GM23248 (cell line): ENCODE measurements at regions not wholly inside any gene's neighbourhood (a gene's known extent, or its start where the extent isn't known, plus 50 kb on each side); places are given as distances from the start of the nearest gene placed in this dataset.

Experiments
- DNase-seq: peaks from one replicate; pipeline ENCODE4 v3.0.0-alpha.2; 2015
- H2AFZ ChIP-seq: fragments of 200-600 bp; sonication (generic); 2 replicates; pipeline ENCODE4 v1.6.1; 2016; ENCODE audit warnings: antibody characterized with exemption
- H3F3A ChIP-seq: fragments of 200-600 bp; sonication (generic); 2 replicates; pipeline ENCODE4 v1.6.1; 2016; ENCODE audit warnings: mild to moderate bottlenecking, antibody characterized with exemption, mixed run types; ENCODE audit not compliant: insufficient read depth
- H3K27ac ChIP-seq: fragments of 200-600 bp; sonication (generic); 2 replicates; pipeline ENCODE4 v1.5.1; 2016; ENCODE audit warnings: mild to moderate bottlenecking
- H3K27me3 ChIP-seq: fragments of 200-600 bp; sonication (generic); replicated peaks from 2 replicates; pipeline ENCODE4 v1.6.1; 2016; ENCODE audit warnings: mild to moderate bottlenecking; ENCODE audit not compliant: insufficient read depth
- H3K36me3 ChIP-seq: fragments of 200-600 bp; sonication (generic); 2 replicates; pipeline ENCODE4 v1.6.1; 2016; ENCODE audit warnings: low read depth, mild to moderate bottlenecking
- H3K4me1 ChIP-seq: fragments of 200-600 bp; sonication (generic); 2 replicates; pipeline ENCODE4 v1.6.1; 2016; ENCODE audit warnings: mild to moderate bottlenecking; ENCODE audit not compliant: insufficient read depth
- H3K4me2 ChIP-seq: fragments of 200-600 bp; sonication (generic); one replicate; pipeline ENCODE4 v1.6.1; 2016; ENCODE audit warnings: mild to moderate bottlenecking; ENCODE audit not compliant: unreplicated experiment
- H3K4me3 ChIP-seq: fragments of 200-600 bp; sonication (generic); 2 replicates; pipeline ENCODE4 v1.5.1; 2016; ENCODE audit warnings: mild to moderate bottlenecking
- H3K79me2 ChIP-seq: fragments of 200-600 bp; sonication (generic); 2 replicates; pipeline ENCODE4 v1.6.1; 2016; ENCODE audit warnings: mild to moderate bottlenecking; ENCODE audit not compliant: insufficient read depth
- H3K9ac ChIP-seq: fragments of 200-600 bp; sonication (generic); 2 replicates; pipeline ENCODE4 v1.6.1; 2016; ENCODE audit warnings: mild to moderate bottlenecking
- H3K9me2 ChIP-seq: fragments of 200-600 bp; sonication (generic); 2 replicates; pipeline ENCODE4 v1.6.1; 2016; ENCODE audit warnings: mixed run types, mild to moderate bottlenecking, moderate library complexity; ENCODE audit not compliant: insufficient read depth
- H3K9me3 ChIP-seq: fragments of 200-600 bp; sonication (generic); one replicate; pipeline ENCODE4 v1.6.1; 2017; ENCODE audit warnings: low read depth
- H4K20me1 ChIP-seq: fragments of 200-600 bp; sonication (generic); 2 replicates; pipeline ENCODE4 v1.6.0; 2016; ENCODE audit not compliant: insufficient read depth
- EZH2 ChIP-seq: fragments of 200-600 bp; sonication (generic); IDR thresholded peaks from 2 replicates; pipeline ENCODE4 v1.6.1; 2018; ENCODE audit warnings: antibody characterized with exemption, mild to moderate bottlenecking; ENCODE audit not compliant: insufficient read depth, poor library complexity, severe bottlenecking
- EZH2phosphoT487 ChIP-seq: fragments of 200-600 bp; sonication (generic); IDR thresholded peaks from 2 replicates; pipeline ENCODE4 v1.6.1; 2018; ENCODE audit warnings: antibody characterized with exemption, moderate library complexity, mild to moderate bottlenecking, low read depth; ENCODE audit not compliant: insufficient read depth
- WGBS, 2 experiments: methylation state at CpG; one replicate each; pipeline ENCODE4 v1.1.6; 2015 to 2017; ENCODE audit warnings: low lambda C conversion rate in 2 of 2, low coverage in 1 of 2; ENCODE audit errors: missing lambda C conversion rate in 2 of 2; 5-methylcytosine and 5-hydroxymethylcytosine counted together
- in situ Hi-C: fragments of 300-500 bp; cut with MboI; formaldehyde crosslinking; loops from 2 replicates; pipeline ENCODE4 v1.15.0; 2020

DNA sequence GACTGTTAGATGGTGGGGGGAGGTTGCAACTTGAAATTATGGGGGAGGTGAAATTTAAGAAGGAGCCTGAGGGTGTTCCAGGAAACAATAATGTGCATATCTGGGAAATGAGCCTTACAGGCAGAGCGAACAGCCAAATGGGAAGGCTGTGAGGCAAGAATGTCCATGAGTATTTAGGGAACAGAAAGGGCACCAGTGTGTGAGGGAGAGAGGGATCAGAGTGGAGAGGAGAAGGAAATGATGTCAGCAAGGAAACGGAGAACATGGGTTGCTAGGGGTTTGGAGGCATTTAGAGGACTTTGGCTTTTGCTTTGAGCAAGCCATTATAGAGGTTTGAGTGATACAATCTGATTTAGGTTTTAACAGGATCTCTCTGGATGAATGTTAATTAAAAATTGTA lies 285.4 kb downstream of the TLE4 start:
- H3K9me3 ChIP-seq, result no peaks in the 10 kb centered on the region
- no peaks in the 10 kb centered on the region for H3K9me2 ChIP-seq
- H3K27ac ChIP-seq, result no peak overlapping the region
- H3K79me2 ChIP-seq, result no peaks in the 10 kb centered on the region
- no peaks in the 10 kb centered on the region for H3F3A ChIP-seq
- no peaks in the 10 kb centered on the region for H3K4me1 ChIP-seq
- 44 to 48% methylated on average over 2 of the region's 2 CpGs for WGBS, 2 experiments
- H2AFZ ChIP-seq, result no peak overlapping the region
- H3K4me3 ChIP-seq, result no peak overlapping the region
- H3K27me3 ChIP-seq, result no peaks in the 10 kb centered on the region
- DNase-seq, result no peak
- no peak overlapping the region for H3K9ac ChIP-seq
- no peak overlapping the region for H3K4me2 ChIP-seq
- in situ Hi-C loops, result no loop called here
- TF ChIP-seq EZH2phosphoT487 (no peak), EZH2 (no peak)
- H3K36me3 ChIP-seq, result no peaks in the 10 kb centered on the region
- H4K20me1 ChIP-seq, result no peaks in the 10 kb centered on the region

DNA sequence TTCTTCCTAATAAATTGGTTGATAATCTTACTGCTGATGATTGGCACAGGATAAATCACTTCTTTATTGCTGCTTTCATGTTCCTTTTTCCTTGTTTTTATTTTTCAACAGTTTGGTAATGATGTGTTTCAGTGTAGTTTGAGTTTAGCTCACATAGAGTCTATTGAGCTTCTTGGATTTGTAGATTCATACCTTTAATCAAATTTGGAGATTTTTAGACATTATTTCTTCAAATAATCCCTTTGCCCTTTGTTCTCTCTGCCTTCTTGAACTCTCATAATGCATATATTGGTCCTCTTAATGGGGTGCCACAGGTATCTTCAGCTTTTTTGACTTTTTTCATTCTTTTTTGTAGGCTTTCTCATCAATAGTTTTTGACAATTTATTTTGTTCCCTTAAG lies 275.3 kb downstream of the TLE4 start:
- H3K4me2 ChIP-seq, result no peak overlapping the region

DNA sequence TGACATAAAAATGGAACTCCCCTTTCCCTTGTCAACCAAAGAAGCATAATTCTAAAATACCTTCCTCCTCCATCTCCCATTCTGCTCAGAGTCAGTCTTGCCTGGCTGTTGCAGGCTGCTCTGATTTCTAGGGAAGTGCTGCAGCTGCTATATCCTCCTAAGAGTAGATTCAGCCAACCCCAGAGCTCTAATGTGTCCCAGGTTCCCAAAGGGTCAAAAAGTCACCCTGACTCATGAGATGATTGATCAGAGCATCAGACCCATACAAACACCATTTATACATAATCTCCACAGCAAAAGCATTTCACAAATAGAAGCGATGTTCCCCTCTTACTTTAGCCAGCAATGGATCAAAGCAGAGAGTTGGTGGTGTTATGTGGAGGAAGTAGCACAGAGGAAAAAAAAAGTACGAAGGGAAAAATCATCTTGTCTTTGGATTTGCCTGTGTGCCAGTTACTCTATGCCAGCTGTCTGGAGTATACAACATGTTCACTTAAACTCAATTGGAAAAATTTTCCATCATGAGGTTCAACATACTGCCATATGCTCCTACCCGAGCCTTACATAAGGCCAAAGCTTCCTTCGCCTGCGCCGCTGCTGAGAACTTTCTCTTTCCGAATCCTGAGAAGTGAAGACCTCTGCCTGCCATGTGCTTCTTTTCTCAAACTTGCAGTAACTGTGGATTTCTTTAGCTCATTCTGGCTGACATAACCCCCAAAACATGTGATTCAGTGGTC lies 258.0 kb downstream of the TLE4 start:
- Histone ChIP-seq H3K9me3 (no peaks in the 10 kb centered on the region), H3K27ac (no peak overlapping the region), H3K9ac (no peak overlapping the region), H3K4me3 (no peak overlapping the region), H3K4me1 (no peaks in the 10 kb centered on the region), H3K4me2 (no peak overlapping the region), H2AFZ (no peak overlapping the region), H3K9me2 (no peaks in the 10 kb centered on the region), H3F3A (no peaks in the 10 kb centered on the region), H3K36me3 (no peaks in the 10 kb centered on the region), H3K79me2 (no peaks in the 10 kb centered on the region), H3K27me3 (0 out of 2 replicates have a peak, but pooled peaks cover 4% of the 10 kb centered on the region), H4K20me1 (no peaks in the 10 kb centered on the region)
- no peak for DNase-seq
- WGBS, 2 experiments, result 78 to 79% methylated on average over 7 of the region's 7 CpGs
- TF ChIP-seq EZH2phosphoT487, result no peak
- TF ChIP-seq EZH2, result no peak
- in situ Hi-C loops, result no loop called here

More for the DNA sequence above, 275.3 kb downstream of the TLE4 start:
- no peak for TF ChIP-seq EZH2phosphoT487
- no peak for TF ChIP-seq EZH2
- Histone ChIP-seq H3K27me3 (no peaks in the 10 kb centered on the region), H3K79me2 (no peaks in the 10 kb centered on the region), H3F3A (no peaks in the 10 kb centered on the region), H3K27ac (no peak overlapping the region), H2AFZ (no peak overlapping the region), H3K9ac (no peak overlapping the region), H3K9me3 (no peaks in the 10 kb centered on the region), H3K4me1 (no peaks in the 10 kb centered on the region), H3K9me2 (no peaks in the 10 kb centered on the region), H4K20me1 (no peaks in the 10 kb centered on the region), H3K36me3 (no peaks in the 10 kb centered on the region), H3K4me3 (no peak overlapping the region)
- no peak for DNase-seq
- in situ Hi-C loops, result no loop called here

DNA sequence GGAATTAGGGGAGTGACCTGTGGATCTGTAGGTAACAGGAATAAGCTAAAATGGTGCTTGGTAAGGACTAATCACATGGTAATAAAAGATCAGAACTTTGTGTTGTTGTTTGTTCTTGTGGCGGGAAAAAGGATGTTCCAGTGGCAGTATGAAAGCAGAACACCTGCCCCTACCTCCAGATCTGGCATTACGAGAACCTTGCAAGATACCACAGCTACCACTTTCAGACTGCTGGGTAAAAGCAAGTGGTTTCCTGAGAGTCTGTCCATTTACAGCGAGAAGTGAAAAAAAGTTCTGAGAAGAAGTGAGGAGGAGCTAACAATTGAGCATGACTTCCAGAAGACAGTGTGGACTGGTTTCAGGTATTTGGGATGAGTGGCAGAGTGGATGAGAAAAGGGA lies 252.5 kb downstream of the TLE4 start:
- TF ChIP-seq EZH2 (no peak), EZH2phosphoT487 (no peak)
- H3K79me2 ChIP-seq, result no peaks in the 10 kb centered on the region
- no peaks in the 10 kb centered on the region for H3K9me3 ChIP-seq
- peaks cover 22% of the 10 kb centered on the region; the same call in 1 of the 2 replicates for H3K27me3 ChIP-seq
- 38 to 50% methylated on average over 3 of the region's 3 CpGs for WGBS, 2 experiments
- no peak for DNase-seq
- H3F3A ChIP-seq, result no peaks in the 10 kb centered on the region
- no peaks in the 10 kb centered on the region for H4K20me1 ChIP-seq
- no peaks in the 10 kb centered on the region for H3K4me1 ChIP-seq
- H3K27ac ChIP-seq, result no peak overlapping the region
- no peak overlapping the region for H3K9ac ChIP-seq
- in situ Hi-C loops, result no loop called here
- H3K4me3 ChIP-seq, result no peak overlapping the region
- no peaks in the 10 kb centered on the region for H3K36me3 ChIP-seq
- H3K9me2 ChIP-seq, result no peaks in the 10 kb centered on the region
- no peak overlapping the region for H3K4me2 ChIP-seq
- H2AFZ ChIP-seq, result no peak overlapping the region
